ENCODE measurements at regions not wholly inside any gene's neighbourhood (a gene's known extent, or its start where the extent isn't known, plus 50 kb on each side); places are given as distances from the start of the nearest gene placed in this dataset.

DNA sequence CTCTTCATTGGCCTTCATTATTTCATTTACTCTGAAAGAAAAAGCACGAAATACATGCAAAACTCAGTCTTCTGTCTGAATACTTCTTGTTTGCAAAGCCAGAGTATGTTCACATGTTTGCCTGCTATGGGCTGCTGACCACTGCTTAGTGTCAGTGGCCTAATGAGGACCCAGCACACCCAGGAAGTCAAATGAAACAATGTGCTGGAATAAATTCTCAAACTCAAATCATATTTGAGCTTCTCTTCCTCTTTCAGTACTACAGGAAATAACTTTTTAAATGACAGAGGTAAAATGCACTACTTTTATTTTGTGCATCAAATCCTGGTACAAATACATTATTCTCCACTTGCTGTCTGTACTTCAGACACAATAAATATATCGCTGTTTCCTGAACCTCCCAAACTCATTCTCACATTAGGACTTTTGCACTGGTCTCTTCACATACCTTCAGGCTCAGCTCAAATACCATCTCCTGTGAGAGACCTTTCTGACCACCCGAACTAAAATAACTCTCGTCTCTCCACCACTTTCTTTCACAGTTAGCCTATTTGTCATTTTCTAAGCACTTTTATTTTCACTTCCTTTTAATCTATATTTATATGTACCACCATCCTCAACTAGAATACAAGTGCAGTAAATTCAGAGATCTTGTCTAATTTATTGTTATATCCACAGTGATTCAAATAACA, 176.8 kb downstream of the TUSC7 start:
- Histone ChIP-seq H3K4me2 (ENCODE audit: insufficient read depth, low read length) (no peak overlapping the region), H3K9ac (ENCODE audit: low read depth, low read length) (no peak overlapping the region), H3K9me3 (ENCODE audit: insufficient read depth, low read length, severe bottlenecking) (no peaks in the 10 kb centered on the region), H3K27ac (ENCODE audit: low read length) (no peak overlapping the region), H3K36me3 (ENCODE audit: insufficient read depth, low read length) (no peaks in the 10 kb centered on the region), H3K27me3 (ENCODE audit: insufficient read depth, low read length, poor library complexity) (no peaks in the 10 kb centered on the region), H4K20me1 (ENCODE audit: insufficient read depth, low read length) (no peaks in the 10 kb centered on the region), H3K4me3 (ENCODE audit: low read depth in 1 of 2, low read length in 2 of 2) (no peak overlapping the region), H3K79me2 (ENCODE audit: insufficient read depth, low read length) (no peaks in the 10 kb centered on the region), H2AFZ (ENCODE audit: low read depth, low read length) (no peak overlapping the region), H3K4me1 (ENCODE audit: insufficient read depth, low read length) (no peaks in the 10 kb centered on the region)
- TF ChIP-seq EZH2 (IDR thresholded peaks at IDR 0.05; ENCODE audit: borderline replicate concordance, low read depth, low read length, severe bottlenecking), result no peak
- TF ChIP-seq, protein P1, sequence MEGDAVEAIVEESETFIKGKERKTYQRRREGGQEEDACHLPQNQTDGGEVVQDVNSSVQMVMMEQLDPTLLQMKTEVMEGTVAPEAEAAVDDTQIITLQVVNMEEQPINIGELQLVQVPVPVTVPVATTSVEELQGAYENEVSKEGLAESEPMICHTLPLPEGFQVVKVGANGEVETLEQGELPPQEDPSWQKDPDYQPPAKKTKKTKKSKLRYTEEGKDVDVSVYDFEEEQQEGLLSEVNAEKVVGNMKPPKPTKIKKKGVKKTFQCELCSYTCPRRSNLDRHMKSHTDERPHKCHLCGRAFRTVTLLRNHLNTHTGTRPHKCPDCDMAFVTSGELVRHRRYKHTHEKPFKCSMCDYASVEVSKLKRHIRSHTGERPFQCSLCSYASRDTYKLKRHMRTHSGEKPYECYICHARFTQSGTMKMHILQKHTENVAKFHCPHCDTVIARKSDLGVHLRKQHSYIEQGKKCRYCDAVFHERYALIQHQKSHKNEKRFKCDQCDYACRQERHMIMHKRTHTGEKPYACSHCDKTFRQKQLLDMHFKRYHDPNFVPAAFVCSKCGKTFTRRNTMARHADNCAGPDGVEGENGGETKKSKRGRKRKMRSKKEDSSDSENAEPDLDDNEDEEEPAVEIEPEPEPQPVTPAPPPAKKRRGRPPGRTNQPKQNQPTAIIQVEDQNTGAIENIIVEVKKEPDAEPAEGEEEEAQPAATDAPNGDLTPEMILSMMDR (IDR thresholded peaks at IDR 0.05; ENCODE audit: borderline replicate concordance, extremely low read depth, low read length, poor library complexity, severe bottlenecking), result no peak
- no peak for ATAC-seq (ENCODE audit: insufficient read depth, low read depth)
- no peak for DNase-seq

DNA sequence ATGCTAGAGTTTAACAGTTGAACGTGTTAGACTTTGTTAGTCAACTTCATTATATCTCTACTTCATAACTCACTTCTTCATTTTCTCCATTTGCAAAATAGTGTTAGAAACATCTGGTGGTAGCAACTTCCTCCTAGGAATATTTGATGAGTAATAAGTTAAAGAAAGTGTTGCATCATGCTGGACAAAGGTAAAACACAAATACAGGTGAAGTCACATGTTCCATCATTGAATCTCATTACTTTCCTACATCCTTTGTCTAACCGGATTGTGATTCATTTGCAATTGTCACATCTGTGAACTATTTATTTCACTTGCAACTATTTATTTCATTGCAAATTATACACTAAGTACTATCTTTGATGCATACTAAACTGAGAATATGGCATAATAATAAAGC, 186.5 kb downstream of the TUSC7 start:
- no peak overlapping the region for H3K4me2 ChIP-seq (ENCODE audit: insufficient read depth, low read length)
- H3K27ac ChIP-seq (ENCODE audit: low read length), result no peak overlapping the region
- no peaks in the 10 kb centered on the region for H3K36me3 ChIP-seq (ENCODE audit: insufficient read depth, low read length)
- H3K9ac ChIP-seq (ENCODE audit: low read depth, low read length), result no peak overlapping the region
- ATAC-seq (ENCODE audit: insufficient read depth, low read depth) (no peak), DNase-seq (no peak)
- no peaks in the 10 kb centered on the region for H3K79me2 ChIP-seq (ENCODE audit: insufficient read depth, low read length)
- no peak overlapping the region for H3K4me3 ChIP-seq (ENCODE audit: low read depth in 1 of 2, low read length in 2 of 2)
- TF ChIP-seq, protein P1 (IDR thresholded peaks at IDR 0.05; ENCODE audit: borderline replicate concordance, extremely low read depth, low read length, poor library complexity, severe bottlenecking), result no peak
- no peak for TF ChIP-seq EZH2 (IDR thresholded peaks at IDR 0.05; ENCODE audit: borderline replicate concordance, low read depth, low read length, severe bottlenecking)
- H4K20me1 ChIP-seq (ENCODE audit: insufficient read depth, low read length), result no peaks in the 10 kb centered on the region
- no peaks in the 10 kb centered on the region for H3K4me1 ChIP-seq (ENCODE audit: insufficient read depth, low read length)
- H3K27me3 ChIP-seq (ENCODE audit: insufficient read depth, low read length, poor library complexity), result no peaks in the 10 kb centered on the region
- no peaks in the 10 kb centered on the region for H3K9me3 ChIP-seq (ENCODE audit: insufficient read depth, low read length, severe bottlenecking)
- H2AFZ ChIP-seq (ENCODE audit: low read depth, low read length), result no peak overlapping the region

DNA sequence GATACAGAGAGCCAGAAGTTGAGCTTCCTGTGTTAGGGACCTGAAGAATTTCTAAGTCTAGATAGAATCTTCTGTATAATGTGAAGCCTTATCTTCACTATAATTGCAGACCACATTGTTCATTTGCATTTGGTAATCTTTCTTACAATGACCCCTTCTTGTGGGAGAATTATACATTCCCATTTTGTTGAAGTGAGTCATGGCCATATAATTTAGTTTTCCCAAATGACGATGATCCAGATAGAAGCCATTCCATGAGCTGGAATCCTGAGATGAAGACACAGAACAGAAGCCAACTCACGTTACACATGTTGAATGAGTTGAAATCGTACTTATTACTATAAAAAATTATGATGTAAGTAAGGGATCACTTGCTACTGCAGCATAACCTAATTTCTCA, 187.8 kb downstream of the TUSC7 start:
- Histone ChIP-seq H3K79me2 (ENCODE audit: insufficient read depth, low read length) (no peaks in the 10 kb centered on the region), H4K20me1 (ENCODE audit: insufficient read depth, low read length) (no peaks in the 10 kb centered on the region), H3K9me3 (ENCODE audit: insufficient read depth, low read length, severe bottlenecking) (no peaks in the 10 kb centered on the region), H3K36me3 (ENCODE audit: insufficient read depth, low read length) (no peaks in the 10 kb centered on the region), H3K27me3 (ENCODE audit: insufficient read depth, low read length, poor library complexity) (no peaks in the 10 kb centered on the region), H3K4me1 (ENCODE audit: insufficient read depth, low read length) (no peaks in the 10 kb centered on the region), H3K4me3 (ENCODE audit: low read depth in 1 of 2, low read length in 2 of 2) (no peak overlapping the region), H2AFZ (ENCODE audit: low read depth, low read length) (no peak overlapping the region), H3K9ac (ENCODE audit: low read depth, low read length) (no peak overlapping the region), H3K4me2 (ENCODE audit: insufficient read depth, low read length) (no peak overlapping the region), H3K27ac (ENCODE audit: low read length) (no peak overlapping the region)
- ATAC-seq (ENCODE audit: insufficient read depth, low read depth) (no peak), DNase-seq (no peak)
- TF ChIP-seq EZH2 (IDR thresholded peaks at IDR 0.05; ENCODE audit: borderline replicate concordance, low read depth, low read length, severe bottlenecking), result no peak
- TF ChIP-seq, protein P1 (IDR thresholded peaks at IDR 0.05; ENCODE audit: borderline replicate concordance, extremely low read depth, low read length, poor library complexity, severe bottlenecking), result no peak
